NCI-H2227 (cell line): ENCODE measurements at regions not wholly inside any gene's neighbourhood (a gene's known extent, or its start where the extent isn't known, plus 50 kb on each side); places are given as distances from the start of the nearest gene placed in this dataset.
"Not testable (repeated sequence)": the region's sequence is repeated elsewhere in the genome, so short reads cannot be mapped to it uniquely, and the experiment has no call there.

Source experiments
- DNase-seq: peaks from one replicate; lab custom pipeline; 2025; ENCODE audit not compliant: unreplicated experiment; lab: John Stamatoyannopoulos, UW

DNA sequence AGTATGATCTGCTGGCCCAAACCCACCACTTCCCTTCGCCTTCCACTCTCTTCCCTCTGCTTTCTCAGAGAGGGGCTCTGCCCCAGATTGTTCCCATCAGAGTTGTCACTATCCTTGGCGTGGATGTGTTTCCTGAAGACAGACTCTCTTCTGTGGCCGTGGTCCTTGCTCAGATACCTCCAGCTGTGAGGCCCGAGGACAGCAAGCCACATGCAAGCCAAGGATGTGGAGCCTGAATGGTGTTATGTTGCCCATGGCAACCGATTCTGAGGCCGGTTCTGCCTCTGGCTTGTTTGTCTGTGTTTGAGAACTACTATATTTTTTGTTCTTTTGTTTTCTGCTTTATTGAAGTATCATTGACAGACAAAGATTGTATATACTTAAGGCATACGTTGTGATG lies 247.4 kb upstream of the PODXL start:
- DNase-seq: no peak

DNA sequence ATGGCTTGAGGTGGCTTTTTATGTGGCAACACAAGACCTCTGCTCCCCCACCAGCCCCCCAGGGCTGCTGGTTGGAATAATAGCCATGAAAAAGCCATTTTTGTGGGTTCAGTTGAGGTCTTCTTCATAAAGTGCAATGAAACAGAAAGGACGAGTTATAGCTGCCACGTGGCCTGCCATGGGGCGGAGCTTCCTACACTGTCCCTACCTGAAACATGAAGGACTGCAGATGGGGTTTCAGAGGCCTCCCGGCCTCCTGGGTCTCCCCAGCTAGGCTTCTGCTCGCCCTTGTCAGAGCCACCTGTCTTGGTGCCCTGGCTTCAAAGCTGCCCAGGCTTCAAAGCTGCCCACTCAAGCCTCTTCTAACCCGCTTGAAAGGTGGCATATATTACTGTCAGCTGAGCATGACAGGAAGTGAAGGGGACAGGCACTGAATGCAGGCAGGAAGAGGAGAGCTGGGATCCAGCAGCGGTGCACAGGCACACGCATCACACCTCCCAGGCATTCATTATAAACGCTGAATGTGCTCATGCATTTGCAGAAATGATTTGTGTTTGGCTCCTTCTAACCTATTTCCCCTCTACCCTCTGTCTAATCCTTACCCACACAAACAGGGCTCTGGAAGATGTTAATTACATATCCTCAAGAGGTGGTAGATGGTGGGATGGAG lies 245.9 kb upstream of the PODXL start:
- DNase-seq: no peak

DNA sequence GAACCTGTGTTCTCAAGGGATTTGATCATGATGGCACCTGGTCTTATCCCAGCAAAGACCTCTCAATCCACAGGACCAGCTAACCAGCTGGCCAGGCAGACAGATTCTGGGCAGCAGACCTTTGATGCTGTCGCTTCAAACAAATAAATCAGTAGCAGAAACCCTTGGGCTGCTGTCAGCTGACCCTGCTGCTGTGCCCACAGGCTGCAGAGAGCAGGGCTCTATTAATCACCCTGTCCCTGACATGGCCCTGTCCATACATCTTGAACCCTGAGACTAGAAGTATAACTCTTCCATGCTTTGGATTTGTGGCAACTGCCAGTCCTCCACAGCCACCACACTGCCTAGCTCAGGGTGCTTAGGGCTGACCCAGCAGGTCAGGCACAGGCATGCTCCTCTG lies 244.1 kb upstream of the PODXL start:
- no peak for DNase-seq

DNA sequence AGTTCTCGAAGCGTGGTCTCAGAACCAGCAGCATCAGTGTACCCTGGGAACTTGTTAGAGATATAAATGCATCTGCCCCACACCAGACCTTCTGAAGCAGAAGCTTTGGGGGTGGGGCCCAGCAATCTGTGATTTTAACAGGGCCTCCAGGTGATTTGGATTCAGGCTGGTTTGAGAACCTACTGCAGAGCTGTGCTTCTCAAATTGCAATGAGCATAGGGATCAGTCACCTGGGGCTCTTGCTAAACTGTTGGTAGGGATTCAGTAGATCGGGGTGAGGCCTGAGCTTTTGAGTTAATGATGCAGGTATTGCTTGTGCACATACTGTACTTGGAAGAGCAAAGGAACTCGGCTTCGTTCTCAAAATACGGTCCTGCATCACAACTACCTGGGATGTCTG lies 243.6 kb upstream of the PODXL start:
- DNase-seq: no peak

DNA sequence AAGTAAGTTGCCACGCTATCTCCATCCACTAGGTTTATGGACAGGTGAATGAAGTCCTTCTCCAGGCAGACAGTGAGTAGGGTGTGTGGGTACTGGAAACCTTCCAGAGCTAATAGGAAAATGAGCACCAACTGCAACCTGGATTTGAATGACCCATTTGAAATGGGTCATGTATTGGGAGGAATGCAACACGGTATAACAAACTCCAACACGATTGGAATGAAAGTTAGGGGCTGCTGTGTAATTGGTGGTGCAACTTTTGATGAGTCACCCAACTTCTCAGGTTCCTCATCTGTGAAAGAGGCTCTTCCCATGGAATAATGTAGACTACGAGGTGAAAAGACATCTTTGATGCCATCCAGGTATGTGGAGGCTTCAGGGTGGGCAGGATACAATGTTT lies 241.4 kb upstream of the PODXL start:
- no peak for DNase-seq

DNA sequence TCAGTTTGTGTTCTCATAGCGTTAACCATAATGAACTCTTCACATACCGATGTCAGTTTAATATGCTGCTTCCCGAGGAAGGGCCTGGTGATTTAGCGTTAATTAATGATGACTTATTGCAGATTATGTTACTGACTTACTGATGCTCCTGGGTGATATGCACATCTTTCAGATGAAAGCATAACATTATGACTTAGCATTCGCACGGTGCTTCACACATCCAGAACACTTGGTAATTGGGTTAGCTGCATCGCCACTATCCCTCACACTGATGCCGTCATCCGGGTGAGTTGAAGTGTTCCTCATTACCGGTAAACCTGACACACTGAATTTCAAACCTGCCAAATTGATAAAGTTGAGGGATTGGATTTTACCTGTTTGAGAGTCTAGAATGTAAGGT lies 239.0 kb upstream of the PODXL start:
- no peak for DNase-seq

DNA sequence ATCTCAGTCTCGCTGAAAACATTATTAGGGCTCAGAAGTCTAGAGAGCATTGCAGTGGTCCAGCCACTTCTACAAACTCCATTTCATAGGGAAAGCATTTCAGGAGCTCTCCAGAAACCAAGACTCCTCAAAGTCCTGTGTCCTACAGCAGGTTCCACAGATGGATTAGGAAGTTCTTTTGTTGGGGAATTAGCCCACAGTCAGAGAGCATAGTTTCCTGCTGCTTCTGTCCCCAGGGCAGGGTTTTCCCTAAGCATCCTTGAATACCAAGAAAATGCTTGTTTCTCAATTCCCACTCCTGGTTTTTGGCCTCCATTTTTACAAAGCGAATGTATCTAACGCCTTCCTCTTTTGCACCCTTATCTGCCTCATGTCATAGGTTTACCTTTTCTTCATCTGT lies 235.9 kb upstream of the PODXL start:
- DNase-seq: no peak

DNA sequence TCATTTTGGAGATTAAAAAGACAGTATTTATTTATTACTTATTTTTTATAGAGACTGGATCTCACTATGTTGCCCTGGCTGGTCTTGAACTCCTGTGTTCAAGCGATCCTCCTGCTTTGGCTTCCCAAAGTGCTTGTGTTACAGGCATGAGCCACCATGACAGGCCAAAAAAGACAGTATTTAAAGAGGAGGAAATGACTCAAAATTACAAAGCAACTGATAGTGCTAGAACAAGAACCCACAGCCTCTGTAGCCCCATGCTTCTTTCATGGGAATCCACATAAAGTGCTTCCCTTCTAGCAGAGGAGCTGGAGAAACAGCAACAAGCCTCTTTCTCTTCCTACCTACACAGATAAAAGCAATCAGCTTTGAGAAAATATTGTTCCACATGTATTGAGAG lies 230.7 kb upstream of the PODXL start:
- no peak for DNase-seq

DNA sequence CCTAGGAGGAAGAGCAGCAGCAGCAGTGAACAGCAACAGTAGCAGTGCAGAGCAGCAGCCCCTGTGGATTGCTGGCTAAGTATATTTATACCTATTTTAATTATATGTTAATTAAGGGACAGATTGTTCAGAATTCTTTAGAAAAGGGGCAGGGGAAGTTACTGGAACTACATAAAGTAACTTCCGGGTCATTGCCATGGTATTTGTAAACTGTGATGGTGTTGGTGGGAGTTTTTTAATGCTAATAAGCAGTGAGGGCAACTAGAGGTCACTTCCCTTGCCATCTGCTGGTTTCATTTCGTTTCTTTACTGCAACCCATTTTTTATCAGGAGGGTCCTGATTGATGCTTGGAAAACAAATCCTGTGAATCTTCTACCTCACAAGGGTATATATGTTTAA lies 229.8 kb upstream of the PODXL start:
- DNase-seq: no peak

DNA sequence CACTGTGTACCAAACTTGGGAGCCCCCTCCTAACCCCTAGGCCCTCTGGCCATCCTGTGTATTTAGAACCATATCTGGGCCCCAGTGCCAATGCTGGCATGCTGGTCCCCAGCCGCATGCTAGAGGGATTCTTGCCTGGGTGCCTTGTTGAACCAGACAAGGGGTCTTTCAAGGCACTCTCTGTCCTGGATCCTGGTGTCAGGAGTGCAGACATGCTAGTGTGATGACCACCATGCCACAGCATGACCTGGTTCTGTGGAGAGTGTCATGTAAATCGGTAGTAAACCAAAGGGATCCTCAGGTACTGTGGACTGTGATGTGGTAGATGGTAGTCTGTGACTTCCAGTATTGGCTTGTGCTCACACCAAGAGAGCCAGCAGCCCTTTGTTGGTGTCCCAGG lies 222.2 kb upstream of the PODXL start:
- no peak for DNase-seq

DNA sequence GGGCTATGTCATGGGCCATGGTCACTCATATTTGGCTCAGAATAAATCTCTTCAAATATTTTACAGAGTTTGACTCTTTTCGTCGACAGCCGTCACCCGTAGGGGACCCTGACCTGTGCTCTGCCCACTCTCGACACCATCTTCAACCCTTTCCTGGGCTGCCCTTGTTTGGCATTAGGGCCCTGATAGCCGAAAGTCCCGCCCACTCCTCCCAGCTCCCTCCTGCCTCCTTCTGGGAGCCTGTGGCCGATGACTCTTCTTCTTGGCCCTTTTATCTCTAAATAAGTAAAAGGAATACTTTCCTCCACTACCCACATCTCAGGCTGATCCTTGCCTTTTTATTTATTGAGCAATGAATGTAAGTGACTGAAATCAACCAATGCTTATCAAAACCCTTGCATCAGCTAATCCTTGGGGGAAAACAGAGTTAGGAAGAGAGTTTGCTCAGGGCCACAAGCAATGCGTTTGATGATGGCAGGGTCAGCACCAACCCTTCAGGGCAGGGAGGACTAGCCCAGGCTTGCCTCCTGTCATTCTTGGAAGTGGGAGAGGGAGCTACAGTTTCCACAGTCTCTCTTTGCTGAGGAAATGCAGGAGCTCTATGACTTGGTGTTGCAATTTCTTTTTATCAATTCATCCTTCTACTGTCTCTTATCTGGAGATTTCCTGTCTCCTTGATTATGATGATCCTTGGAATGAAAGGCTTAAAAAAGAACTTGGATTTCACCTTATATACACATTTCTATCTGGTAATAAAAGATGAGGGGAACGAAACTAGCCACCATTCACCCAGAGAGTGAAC lies 218.2 kb upstream of the PODXL start:
- no peak for DNase-seq

DNA sequence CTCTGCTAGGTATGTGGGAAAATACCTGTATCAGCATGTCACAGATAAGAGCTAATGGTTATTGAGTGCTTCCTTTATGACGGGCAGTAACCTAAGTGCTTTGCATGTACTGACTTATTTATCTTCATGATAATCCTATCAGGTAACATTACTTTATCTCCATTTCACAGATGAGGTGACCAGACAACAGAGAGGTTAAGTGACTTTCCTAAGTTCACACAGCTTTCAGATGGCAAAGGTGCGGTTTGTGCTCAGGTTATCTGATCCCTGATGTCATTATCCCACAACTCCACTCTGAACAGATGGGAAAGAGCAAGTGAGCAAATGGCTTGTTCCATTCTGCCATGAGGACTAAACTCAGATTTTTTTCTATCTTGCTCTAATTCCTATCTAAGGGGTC lies 217.0 kb upstream of the PODXL start:
- no peak for DNase-seq

DNA sequence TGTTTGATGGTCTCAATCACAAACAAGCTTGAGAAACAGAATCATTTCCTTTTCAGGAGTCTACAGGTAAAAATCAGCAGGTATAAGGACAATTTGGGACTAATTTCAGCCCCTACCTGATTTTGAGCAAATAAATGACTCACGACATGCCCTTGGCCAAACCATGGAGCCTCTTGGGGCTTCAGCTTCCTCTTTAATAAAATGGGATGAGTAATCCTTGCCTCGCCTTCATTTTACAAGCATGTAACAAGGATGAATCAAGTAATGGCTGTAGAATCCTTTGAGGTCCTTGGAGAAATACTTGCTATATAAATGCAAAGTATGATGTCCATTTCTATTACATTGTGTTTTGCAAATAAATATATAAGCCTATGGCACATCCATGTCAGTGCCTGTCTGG lies 212.8 kb upstream of the PODXL start:
- DNase-seq: no peak

DNA sequence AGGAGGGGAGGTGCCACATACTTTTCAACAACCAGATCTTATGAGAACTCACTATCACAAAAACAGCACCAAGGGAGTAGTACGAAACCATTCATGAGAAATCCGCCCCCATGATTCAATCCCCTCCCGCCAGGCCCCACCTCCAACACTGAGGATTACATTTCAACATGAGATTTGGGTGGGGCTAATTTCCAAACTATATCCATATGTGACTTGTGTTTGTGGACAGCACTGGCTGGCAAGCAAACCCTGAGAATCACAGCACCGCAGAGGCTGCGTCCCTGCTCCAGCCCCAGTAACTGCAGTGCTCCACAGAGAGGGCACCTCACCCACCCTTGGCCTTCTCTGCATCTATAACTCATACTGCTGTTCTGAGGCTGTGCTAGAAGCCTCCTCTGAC lies 211.2 kb upstream of the PODXL start:
- DNase-seq: no peak

DNA sequence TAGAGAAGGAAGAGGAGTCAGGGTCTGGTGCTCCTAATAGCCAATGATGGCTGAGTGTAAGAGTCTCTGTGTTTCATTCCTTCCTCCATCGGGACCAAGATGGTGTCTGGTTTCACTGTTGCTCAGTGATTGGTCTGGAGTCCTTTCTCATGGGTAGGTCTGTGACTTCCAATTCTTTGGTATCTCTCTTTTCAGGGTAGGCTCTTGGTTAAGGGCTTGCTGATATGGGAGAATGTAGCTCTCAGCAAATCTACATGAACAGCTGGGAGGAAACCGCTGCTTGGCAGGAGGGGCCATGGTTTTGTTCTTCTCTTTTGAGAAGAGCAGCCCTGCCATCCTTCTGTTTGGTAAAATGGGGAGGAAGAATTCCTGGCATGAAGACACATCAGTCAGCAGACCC lies 209.1 kb upstream of the PODXL start:
- DNase-seq: no peak

DNA sequence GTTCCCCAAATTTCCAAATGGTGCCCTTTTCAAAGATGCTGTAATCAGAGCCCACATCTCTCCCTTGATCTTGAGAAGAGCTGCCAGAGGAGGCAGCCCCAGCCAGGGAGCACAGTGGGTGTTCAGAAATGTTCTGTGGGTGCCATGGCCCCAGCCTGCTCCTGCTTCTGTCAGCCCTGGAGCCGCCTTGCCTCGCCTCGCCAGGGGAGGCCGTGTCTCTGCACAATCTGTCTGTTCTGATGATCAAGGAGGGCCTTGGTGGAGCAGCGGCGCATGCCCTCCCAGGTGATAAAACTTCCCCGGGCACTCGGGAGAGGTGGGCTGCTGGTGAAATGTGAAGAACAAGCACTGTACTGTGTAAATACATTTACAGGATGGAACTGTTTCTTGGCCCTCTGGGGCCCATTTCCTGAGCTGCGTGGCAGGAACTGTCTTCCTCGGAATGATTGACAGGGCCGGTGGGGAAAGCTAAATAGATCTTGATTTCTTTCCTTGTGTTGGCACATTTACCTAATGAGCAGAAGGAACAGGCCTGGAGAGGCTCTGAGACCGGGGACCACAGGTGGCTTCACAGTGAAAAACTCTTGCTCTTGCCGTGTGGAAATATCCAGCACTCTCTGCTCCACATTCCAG lies 207.8 kb upstream of the PODXL start:
- no peak for DNase-seq

DNA sequence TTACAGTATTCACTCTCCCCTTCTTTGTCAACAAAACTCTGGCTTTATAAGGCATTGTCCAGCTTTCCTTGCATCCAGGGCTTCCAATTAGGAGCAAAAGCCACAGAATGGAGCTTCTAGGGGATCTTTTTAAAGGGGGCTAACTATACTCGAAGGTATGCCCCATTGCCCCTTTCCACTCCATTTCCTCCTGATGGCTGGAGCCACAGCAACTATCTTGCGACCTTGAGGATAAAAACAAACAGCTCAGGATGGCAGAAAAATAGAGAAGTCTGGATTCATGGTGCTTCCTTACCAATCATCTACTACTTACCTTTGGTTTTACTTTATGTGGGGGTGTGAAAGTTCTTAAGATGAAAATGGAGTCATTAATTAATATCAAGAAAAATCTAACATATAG lies 206.3 kb upstream of the PODXL start:
- DNase-seq: no peak

DNA sequence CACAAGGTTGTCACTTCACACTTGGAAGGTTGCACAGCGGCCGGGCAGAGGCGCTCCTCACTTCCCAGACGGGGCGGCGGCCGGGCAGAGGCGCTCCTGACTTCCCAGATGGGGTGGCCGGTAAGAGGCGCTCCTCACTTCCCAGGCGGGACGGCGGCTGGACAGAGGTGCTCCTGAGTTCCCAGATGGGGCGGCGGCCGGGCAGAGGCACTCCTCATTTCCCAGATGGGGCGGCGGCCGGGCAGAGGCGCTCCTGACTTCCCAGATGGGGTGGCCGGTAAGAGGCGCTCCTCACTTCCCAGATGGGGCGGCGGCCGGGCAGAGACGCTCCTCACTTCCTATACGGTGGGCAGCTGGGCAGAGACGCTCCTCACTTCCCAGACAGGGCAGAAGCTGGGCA lies 199.4 kb upstream of the PODXL start:
- DNase-seq: not testable (repeated sequence)

DNA sequence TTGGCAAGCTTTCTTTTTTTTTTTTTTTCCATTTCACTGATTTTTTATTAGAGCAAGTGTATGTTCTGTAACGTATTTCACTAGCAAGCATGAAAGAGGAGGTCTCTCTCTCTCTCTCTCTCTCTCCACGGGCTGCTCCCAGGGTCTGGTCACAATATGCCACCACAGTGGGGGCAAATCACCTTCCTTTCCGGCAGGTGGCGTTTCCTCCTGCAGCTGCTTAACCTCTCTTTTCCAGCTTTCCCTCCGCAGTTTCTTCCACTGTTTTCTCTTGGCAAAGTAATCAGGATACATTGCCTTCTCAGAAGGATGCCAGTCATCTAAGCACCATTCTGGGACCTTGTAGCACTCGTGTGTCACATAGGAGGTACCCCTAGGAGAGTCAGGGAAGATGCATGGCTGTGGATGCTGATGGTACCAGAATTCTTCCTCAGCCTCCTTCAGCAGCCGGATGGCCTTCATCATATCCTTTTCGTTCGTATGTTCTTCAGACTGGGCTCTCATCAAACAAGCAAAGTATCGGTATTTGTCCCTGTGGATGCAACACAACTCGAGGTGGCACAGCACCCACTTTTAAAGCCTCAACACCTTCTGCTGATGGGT lies 197.3 kb upstream of the PODXL start:
- DNase-seq: peak; percentile 28

DNA sequence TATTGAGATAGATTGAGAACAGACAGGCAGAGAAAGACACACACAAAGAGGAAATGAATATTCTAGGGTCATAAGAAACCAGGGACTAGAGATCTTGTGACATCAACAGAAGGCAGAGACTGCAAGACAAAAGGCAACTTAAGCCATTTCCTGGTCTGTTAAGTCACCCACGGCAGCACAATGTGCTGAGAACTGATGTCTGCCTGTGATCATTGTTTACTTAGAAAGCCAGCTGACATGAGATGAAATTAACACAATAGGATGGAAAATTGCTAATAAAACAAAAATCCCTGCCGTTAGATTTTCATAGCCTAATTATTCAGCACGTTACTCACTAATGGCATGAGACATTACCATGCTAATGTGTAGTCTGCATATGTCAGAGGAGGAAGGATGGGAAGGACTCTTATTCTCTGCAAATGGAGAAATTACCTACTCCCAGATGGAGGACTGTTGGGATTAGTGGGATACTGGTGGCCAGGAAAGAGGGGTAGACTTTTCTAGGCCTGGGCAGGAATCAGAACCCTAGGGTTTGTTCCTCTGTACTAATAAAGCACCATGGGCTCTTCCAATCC lies 191.3 kb upstream of the PODXL start:
- no peak for DNase-seq

DNA sequence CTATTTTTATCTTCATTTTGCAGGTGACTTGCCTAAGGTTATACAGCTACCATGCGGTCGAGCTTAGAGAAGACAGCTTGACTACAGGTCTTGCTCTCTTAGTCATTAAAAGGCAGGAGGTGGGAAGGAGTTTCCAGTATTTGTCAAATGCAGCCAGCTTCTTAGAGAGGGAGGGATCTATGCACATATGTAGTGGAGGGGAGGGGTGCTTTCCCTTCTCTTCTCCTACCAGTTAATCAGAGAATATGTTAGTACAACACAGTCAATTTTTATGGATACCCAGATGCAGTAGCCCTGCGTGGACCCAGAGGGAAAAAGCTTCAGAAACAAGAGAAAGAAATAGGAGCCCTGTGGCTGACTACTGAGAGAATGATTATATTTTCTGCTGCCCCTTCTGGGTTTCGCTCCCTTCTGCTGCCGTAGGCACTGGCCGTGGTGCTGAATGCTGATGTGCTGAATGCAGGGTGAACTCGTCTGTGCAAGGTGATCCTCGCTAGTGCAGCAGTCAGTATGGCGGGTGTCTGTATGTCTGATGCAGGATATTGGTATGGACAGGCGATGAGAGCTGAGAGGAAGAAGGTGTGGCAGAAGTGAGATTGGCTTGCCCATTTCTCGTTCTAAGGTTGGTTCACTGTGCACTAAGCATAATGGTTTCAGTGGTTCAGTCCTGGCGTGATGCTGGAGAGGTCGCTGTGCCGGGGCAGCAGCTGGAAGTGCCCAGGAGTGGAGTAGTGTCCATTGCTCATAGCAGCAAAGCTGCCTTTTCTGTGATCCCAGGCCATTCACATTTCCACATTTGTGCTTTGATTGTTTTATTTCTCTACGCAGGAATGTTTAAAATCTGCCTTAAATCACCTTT lies 189.2 kb upstream of the PODXL start:
- DNase-seq: peak; percentile 33
